Prostate gland (tissue), 2 donors: ENCODE measurements at regions not wholly inside any gene's neighbourhood (a gene's known extent, or its start where the extent isn't known, plus 50 kb on each side); places are given as distances from the start of the nearest gene placed in this dataset.

Source experiments
- CTCF ChIP-seq, 4 experiments: fragments of 200-600 bp in 2 of 4; fragments of 450-650 bp in 2 of 4; sonication (generic) in 2 of 4; IDR thresholded peaks; 1 replicate in 3 of 4; 2 replicates in 1 of 4; pipeline ENCODE4 v1.5.1; 2016 to 2019; ENCODE audit warnings: antibody characterized with exemption in 4 of 4, mild to moderate bottlenecking in 2 of 4, moderate library complexity in 2 of 4
- POLR2A ChIP-seq: fragments of 450-650 bp; IDR thresholded peaks from one replicate; pipeline ENCODE4 v1.6.1; 2016; ENCODE audit warnings: antibody characterized with exemption, mild to moderate bottlenecking

GRCh38 chr2:41488888-41489287, 558.9 kb upstream of the PKDCC start:
- no peak for TF ChIP-seq POLR2A
- TF ChIP-seq CTCF (IDR thresholded peaks at IDR 0.05): no peak
